ENCODE measurements at regions not wholly inside any gene's neighbourhood (a gene's known extent, or its start where the extent isn't known, plus 50 kb on each side); places are given as distances from the start of the nearest gene placed in this dataset.
A peak's percentile ranks its signal among the peaks of the same experiment; 100 is the strongest.

DNA sequence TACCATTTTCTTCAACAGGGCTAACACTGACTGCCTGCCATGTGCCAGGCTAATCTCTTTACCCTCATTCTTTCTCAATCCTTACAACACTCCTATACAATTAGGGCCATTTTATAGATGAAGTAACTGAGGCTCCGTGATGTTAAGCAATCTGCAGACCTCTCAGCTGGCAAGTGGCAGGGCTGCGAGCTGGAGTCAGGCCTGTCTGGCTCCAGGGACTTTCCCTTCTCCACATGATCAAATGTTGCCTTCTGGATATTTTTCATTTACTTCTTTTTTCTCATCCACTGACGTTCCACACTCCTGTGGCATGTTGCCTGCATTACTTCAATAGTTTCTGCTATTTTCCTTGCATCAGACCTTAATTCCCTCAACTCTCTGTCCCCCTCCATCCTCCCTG lies 55.2 kb upstream of the TAGAP start:
- Histone ChIP-seq H3K27me3 (ENCODE audit: control insufficient read depth, insufficient read depth, low read length) (no peaks in the 10 kb centered on the region), H3K4me1 (ENCODE audit: control insufficient read depth in 2 of 3, insufficient read depth in 2 of 3, low read depth in 1 of 3, low read length in 3 of 3) (peaks cover 0 to 2% (median 0%) of the 10 kb centered on the region in 3 donors), H3K36me3 (ENCODE audit: control insufficient read depth in 2 of 3, insufficient read depth in 3 of 3, low read length in 3 of 3) (no peaks in the 10 kb centered on the region), H3K4me3 (ENCODE audit: low read length in 3 of 3) (no peak overlapping the region), H3K9ac (ENCODE audit: low read length in 3 of 3) (no peak overlapping the region), H3K27ac (ENCODE audit: low read depth in 2 of 2, low read length in 2 of 2) (no peak overlapping the region), H3K9me3 (ENCODE audit: control insufficient read depth in 2 of 3, insufficient read depth in 1 of 3, low read length in 3 of 3) (no peaks in the 10 kb centered on the region)
- DNase-seq: no peak
- TF ChIP-seq, protein P1, sequence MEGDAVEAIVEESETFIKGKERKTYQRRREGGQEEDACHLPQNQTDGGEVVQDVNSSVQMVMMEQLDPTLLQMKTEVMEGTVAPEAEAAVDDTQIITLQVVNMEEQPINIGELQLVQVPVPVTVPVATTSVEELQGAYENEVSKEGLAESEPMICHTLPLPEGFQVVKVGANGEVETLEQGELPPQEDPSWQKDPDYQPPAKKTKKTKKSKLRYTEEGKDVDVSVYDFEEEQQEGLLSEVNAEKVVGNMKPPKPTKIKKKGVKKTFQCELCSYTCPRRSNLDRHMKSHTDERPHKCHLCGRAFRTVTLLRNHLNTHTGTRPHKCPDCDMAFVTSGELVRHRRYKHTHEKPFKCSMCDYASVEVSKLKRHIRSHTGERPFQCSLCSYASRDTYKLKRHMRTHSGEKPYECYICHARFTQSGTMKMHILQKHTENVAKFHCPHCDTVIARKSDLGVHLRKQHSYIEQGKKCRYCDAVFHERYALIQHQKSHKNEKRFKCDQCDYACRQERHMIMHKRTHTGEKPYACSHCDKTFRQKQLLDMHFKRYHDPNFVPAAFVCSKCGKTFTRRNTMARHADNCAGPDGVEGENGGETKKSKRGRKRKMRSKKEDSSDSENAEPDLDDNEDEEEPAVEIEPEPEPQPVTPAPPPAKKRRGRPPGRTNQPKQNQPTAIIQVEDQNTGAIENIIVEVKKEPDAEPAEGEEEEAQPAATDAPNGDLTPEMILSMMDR (IDR thresholded peaks at IDR 0.05; ENCODE audit: borderline replicate concordance, extremely low read depth, insufficient read depth): no peak
- intact Hi-C loops (cut with DNase I): no loop called here
- no peak for FAIRE-seq

DNA sequence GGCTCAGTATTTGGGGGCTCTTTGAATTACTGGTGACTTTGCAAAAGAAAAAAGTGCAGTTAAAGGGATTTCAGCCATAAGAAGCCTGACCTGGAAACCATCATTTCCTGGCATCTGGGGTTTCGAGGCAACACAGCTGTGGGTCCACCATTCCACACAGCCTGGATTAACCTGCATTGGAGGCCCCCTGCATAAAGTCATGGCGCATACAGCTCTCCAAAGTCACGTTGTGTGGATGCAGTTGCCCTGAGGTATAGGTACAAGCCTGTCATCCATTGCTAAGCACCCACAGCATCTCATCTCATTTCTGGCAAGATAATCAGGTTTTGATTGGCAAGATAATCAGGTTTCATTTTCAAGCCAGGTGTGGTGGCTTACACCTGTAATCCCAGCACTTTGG lies 54.5 kb upstream of the TAGAP start:
- intact Hi-C loops (cut with DNase I): no loop called here
- TF ChIP-seq, protein P1 (IDR thresholded peaks at IDR 0.05; ENCODE audit: borderline replicate concordance, extremely low read depth, insufficient read depth): no peak
- H3K36me3 ChIP-seq (ENCODE audit: control insufficient read depth in 2 of 3, insufficient read depth in 3 of 3, low read length in 3 of 3): no peaks in the 10 kb centered on the region
- H3K27ac ChIP-seq (ENCODE audit: low read depth in 2 of 2, low read length in 2 of 2): no peak overlapping the region
- no peak for FAIRE-seq
- H3K27me3 ChIP-seq (ENCODE audit: control insufficient read depth, insufficient read depth, low read length): no peaks in the 10 kb centered on the region
- H3K4me1 ChIP-seq (ENCODE audit: control insufficient read depth in 2 of 3, insufficient read depth in 2 of 3, low read depth in 1 of 3, low read length in 3 of 3): peaks cover 0 to 2% (median 0%) of the 10 kb centered on the region in 3 donors
- H3K9ac ChIP-seq (ENCODE audit: low read length in 3 of 3): no peak overlapping the region
- no peak for DNase-seq
- no peak overlapping the region for H3K4me3 ChIP-seq (ENCODE audit: low read length in 3 of 3)
- H3K9me3 ChIP-seq (ENCODE audit: control insufficient read depth in 2 of 3, insufficient read depth in 1 of 3, low read length in 3 of 3): no peaks in the 10 kb centered on the region

DNA sequence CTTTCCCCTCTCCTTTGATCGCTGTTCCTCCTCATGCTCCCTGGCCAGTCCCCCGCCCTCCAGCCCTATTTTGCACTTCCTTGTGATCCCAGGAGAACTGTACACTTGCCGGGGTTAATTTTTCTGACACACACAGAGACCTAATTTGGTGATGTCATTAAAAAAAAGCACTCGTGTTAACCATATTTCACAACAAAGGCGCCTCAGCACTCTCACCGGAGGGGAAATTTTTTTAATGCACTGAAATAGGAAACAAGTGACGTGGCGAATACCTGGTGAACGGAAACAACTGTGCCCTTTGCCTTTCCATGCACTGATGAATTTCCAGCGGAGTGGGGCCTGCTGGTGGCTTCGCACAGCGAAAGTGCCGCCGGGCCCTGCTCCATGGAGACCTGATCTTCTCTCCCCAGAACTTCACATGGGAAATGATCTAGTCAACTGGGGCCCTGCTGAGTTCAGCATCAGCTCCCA lies 53.9 kb upstream of the TAGAP start:
- no peak for FAIRE-seq
- Histone ChIP-seq H3K9ac (ENCODE audit: low read length in 3 of 3) (no peak overlapping the region), H3K27ac (ENCODE audit: low read depth in 2 of 2, low read length in 2 of 2) (no peak overlapping the region), H3K27me3 (ENCODE audit: control insufficient read depth, insufficient read depth, low read length) (no peaks in the 10 kb centered on the region), H3K4me1 (ENCODE audit: control insufficient read depth in 2 of 3, insufficient read depth in 2 of 3, low read depth in 1 of 3, low read length in 3 of 3) (peaks cover 0 to 2% (median 0%) of the 10 kb centered on the region in 3 donors), H3K9me3 (ENCODE audit: control insufficient read depth in 2 of 3, insufficient read depth in 1 of 3, low read length in 3 of 3) (no peaks in the 10 kb centered on the region), H3K36me3 (ENCODE audit: control insufficient read depth in 2 of 3, insufficient read depth in 3 of 3, low read length in 3 of 3) (no peaks in the 10 kb centered on the region), H3K4me3 (ENCODE audit: low read length in 3 of 3) (no peak overlapping the region)
- intact Hi-C loops (cut with DNase I): no loop called here
- TF ChIP-seq, protein P1 (IDR thresholded peaks at IDR 0.05; ENCODE audit: borderline replicate concordance, extremely low read depth, insufficient read depth): no peak
- peak; percentile 64 to 82 (median 80) for DNase-seq

DNA sequence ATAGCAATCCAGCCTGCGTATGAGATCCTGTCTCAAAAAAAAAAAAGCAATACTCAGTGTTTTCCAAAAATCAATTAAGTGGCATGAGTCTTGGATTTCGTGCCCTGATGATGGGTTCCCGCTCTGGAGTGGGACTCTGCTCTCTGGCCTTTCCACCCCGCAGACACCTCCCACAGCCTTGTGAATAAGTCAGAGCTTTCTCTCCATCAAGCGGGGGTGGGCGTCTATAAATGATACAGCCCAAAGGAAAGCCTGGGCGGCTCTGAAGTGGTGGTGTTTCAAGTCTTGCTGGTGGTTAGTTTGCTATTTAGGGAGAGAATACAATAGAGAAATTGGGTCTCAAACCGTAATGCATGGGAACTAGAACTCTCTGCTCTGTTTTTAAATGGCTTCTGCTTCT lies 52.5 kb upstream of the TAGAP start:
- DNase-seq: no peak
- H3K27ac ChIP-seq (ENCODE audit: low read depth in 2 of 2, low read length in 2 of 2): no peak overlapping the region
- no peaks in the 10 kb centered on the region for H3K9me3 ChIP-seq (ENCODE audit: control insufficient read depth in 2 of 3, insufficient read depth in 1 of 3, low read length in 3 of 3)
- H3K4me1 ChIP-seq (ENCODE audit: control insufficient read depth in 2 of 3, insufficient read depth in 2 of 3, low read depth in 1 of 3, low read length in 3 of 3): peaks cover 0 to 2% (median 0%) of the 10 kb centered on the region in 3 donors
- intact Hi-C loops (cut with DNase I): no loop called here
- H3K27me3 ChIP-seq (ENCODE audit: control insufficient read depth, insufficient read depth, low read length): no peaks in the 10 kb centered on the region
- TF ChIP-seq, protein P1 (IDR thresholded peaks at IDR 0.05; ENCODE audit: borderline replicate concordance, extremely low read depth, insufficient read depth): no peak
- no peak overlapping the region for H3K9ac ChIP-seq (ENCODE audit: low read length in 3 of 3)
- H3K36me3 ChIP-seq (ENCODE audit: control insufficient read depth in 2 of 3, insufficient read depth in 3 of 3, low read length in 3 of 3): no peaks in the 10 kb centered on the region
- H3K4me3 ChIP-seq (ENCODE audit: low read length in 3 of 3): no peak overlapping the region
- no peak for FAIRE-seq

All from kidney (tissue), 13 donors.